Chondrocyte (in vitro differentiated cells): ENCODE measurements at regions not wholly inside any gene's neighbourhood (a gene's known extent, or its start where the extent isn't known, plus 50 kb on each side); places are given as distances from the start of the nearest gene placed in this dataset.

Experiments
- DNase-seq: peaks from one replicate; pipeline ENCODE4 v3.0.0; 2021; ENCODE audit warnings: mixed read lengths, low spot score
- H3K27ac Mint-ChIP-seq: one replicate; pipeline ENCODE4 v1.8.0; 2021; ENCODE audit warnings: mild to moderate bottlenecking, moderate library complexity, mixed read lengths; ENCODE audit not compliant: unreplicated experiment
- H3K27me3 Mint-ChIP-seq: 2 replicates; pipeline ENCODE4 v1.8.0; 2021; ENCODE audit warnings: low read depth, mixed read lengths
- H3K36me3 Mint-ChIP-seq: 2 replicates; pipeline ENCODE4 v1.8.0; 2021; ENCODE audit warnings: low read depth, mixed read lengths
- H3K4me1 Mint-ChIP-seq: 2 replicates; pipeline ENCODE4 v1.8.0; 2021; ENCODE audit warnings: low read depth, mild to moderate bottlenecking, mixed read lengths
- H3K4me3 Mint-ChIP-seq: one replicate; pipeline ENCODE4 v1.8.0; 2021; ENCODE audit warnings: mild to moderate bottlenecking, moderate library complexity, mixed read lengths; ENCODE audit not compliant: unreplicated experiment
- H3K9me3 Mint-ChIP-seq: 2 replicates; pipeline ENCODE4 v1.8.0; 2021; ENCODE audit warnings: low read depth, mixed read lengths
- CTCF ChIP-seq: fragments of 200-600 bp; sonication (generic); IDR thresholded peaks from 2 replicates; pipeline ENCODE4 v1.5.0; 2021; ENCODE audit warnings: antibody characterized with exemption, mild to moderate bottlenecking, moderate library complexity

GRCh38 chr3:72776-73175 is 123.8 kb upstream of the CHL1 start:
- TF ChIP-seq CTCF, result no peak
- H3K4me3 Mint-ChIP-seq, result no peak overlapping the region
- DNase-seq, result no peak
- no peaks in the 10 kb centered on the region for H3K36me3 Mint-ChIP-seq
- H3K27me3 Mint-ChIP-seq, result peaks cover 5% of the 10 kb centered on the region
- H3K4me1 Mint-ChIP-seq, result no peaks in the 10 kb centered on the region
- H3K27ac Mint-ChIP-seq, result no peak overlapping the region
- H3K9me3 Mint-ChIP-seq, result no peaks in the 10 kb centered on the region

- no peaks in the 10 kb centered on the region for H3K9me3 Mint-ChIP-seq
- no peak for DNase-seq
- H3K4me3 Mint-ChIP-seq, result no peak overlapping the region
- no peak overlapping the region for H3K27ac Mint-ChIP-seq
- H3K27me3 Mint-ChIP-seq, result peaks cover 5% of the 10 kb centered on the region
- no peaks in the 10 kb centered on the region for H3K36me3 Mint-ChIP-seq
- TF ChIP-seq CTCF, result no peak
- no peaks in the 10 kb centered on the region for H3K4me1 Mint-ChIP-seq
These were observed 123.3 kb upstream of the CHL1 start for GRCh38 chr3:73271-73670.

DNA sequence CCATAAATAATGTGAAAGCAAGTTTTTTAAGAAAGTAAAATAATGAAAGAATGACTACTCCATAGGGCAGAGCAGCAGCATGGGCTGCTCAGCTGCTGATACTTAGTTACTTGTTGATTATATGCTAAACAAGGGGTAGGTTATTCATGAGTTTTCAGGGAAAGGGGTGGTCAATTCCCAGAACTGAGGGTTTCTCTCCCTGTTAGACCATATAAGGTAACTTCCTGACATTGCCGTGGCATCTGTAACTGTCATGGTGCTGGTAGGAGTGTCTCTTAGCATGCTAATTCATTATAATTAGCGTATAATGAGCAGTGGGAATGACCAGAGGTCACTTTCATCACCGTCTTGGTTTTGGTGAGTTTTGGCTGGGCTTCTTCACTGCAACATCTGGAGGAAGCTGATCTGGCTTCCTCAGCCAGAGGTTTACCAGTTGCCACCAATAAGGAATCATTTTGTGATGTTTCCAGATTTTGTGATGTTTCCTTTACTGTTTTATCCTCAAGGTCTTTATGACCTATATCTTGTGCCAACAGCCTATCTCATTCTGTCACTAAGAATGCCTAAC is 121.8 kb upstream of the CHL1 start:
- Mint-ChIP-seq H3K27ac (no peak overlapping the region), H3K4me1 (no peaks in the 10 kb centered on the region), H3K9me3 (no peaks in the 10 kb centered on the region), H3K4me3 (no peak overlapping the region), H3K27me3 (peaks cover 5% of the 10 kb centered on the region), H3K36me3 (no peaks in the 10 kb centered on the region)
- no peak for DNase-seq
- TF ChIP-seq CTCF, result no peak

- TF ChIP-seq CTCF, result no peak
- no peak for DNase-seq
- no peaks in the 10 kb centered on the region for H3K36me3 Mint-ChIP-seq
- H3K4me1 Mint-ChIP-seq, result no peaks in the 10 kb centered on the region
- no peak overlapping the region for H3K27ac Mint-ChIP-seq
- H3K9me3 Mint-ChIP-seq, result no peaks in the 10 kb centered on the region
- H3K27me3 Mint-ChIP-seq, result peaks cover 5% of the 10 kb centered on the region
- no peak overlapping the region for H3K4me3 Mint-ChIP-seq
These were observed 121.3 kb upstream of the CHL1 start for GRCh38 chr3:75260-75659.

DNA sequence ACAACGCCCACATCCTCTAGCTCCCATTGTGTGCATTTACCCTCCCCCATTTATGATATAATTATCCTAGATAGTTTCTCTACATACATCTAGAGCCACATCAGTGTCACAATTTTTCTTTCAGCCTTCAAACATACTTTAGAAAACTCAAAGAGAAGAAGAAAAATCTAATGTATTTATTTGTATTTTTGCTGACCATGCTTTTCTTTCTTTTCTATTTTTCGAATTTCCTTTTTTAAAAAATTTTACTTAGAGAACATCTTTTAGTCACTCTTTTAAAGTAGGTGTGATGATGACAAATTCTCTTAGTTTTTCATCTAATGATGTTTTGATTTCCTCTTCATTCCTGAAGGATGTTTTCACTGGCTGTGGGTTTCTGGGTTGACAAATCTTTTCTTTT is 117.0 kb upstream of the CHL1 start:
- peaks cover 4% of the 10 kb centered on the region for H3K27me3 Mint-ChIP-seq
- H3K4me3 Mint-ChIP-seq, result no peak overlapping the region
- H3K27ac Mint-ChIP-seq, result no peak overlapping the region
- H3K36me3 Mint-ChIP-seq, result no peaks in the 10 kb centered on the region
- no peak for DNase-seq
- peaks cover 7% of the 10 kb centered on the region for H3K9me3 Mint-ChIP-seq
- TF ChIP-seq CTCF, result no peak
- H3K4me1 Mint-ChIP-seq, result no peaks in the 10 kb centered on the region
